ENCODE measurements at regions not wholly inside any gene's neighbourhood (a gene's known extent, or its start where the extent isn't known, plus 50 kb on each side); places are given as distances from the start of the nearest gene placed in this dataset.

GRCh38 chr3:110074095-110074494 is 736.7 kb upstream of the DPPA4 start:
- Histone ChIP-seq H3K4me3 (ENCODE audit: low read length) (no peak overlapping the region), H3K27me3 (ENCODE audit: control insufficient read depth, insufficient read depth, low read length) (no peaks in the 10 kb centered on the region), H3K9me3 (ENCODE audit: control insufficient read depth, insufficient read depth, low read length) (no peaks in the 10 kb centered on the region), H3K36me3 (ENCODE audit: control insufficient read depth, insufficient read depth, low read length) (no peaks in the 10 kb centered on the region), H3K27ac (ENCODE audit: low read length) (no peak overlapping the region), H3K4me1 (ENCODE audit: control insufficient read depth, insufficient read depth, low read length) (no peaks in the 10 kb centered on the region)
- H3K36me3 Mint-ChIP-seq: no peaks in the 10 kb centered on the region
- no peak overlapping the region for H3K4me3 Mint-ChIP-seq
- whole genome bisulfite sequencing (ENCODE audit: insufficient coverage): 76% methylated on average over 3 of the region's 3 CpGs
- no peak for TF ChIP-seq CTCF (IDR thresholded peaks at IDR 0.05)
- no peak overlapping the region for H3K27ac Mint-ChIP-seq
- ATAC-seq (no peak), DNase-seq (no peak)
- no peaks in the 10 kb centered on the region for H3K4me1 Mint-ChIP-seq
- intact Hi-C loops (cut with micrococcal nuclease): no loop called here
- H3K9me3 Mint-ChIP-seq: peaks cover 3 to 6% of the 10 kb centered on the region in 2 donors
- no peaks in the 10 kb centered on the region for H3K27me3 Mint-ChIP-seq (ENCODE audit: low read depth in 2 of 2)

- no peak overlapping the region for H3K27ac Mint-ChIP-seq
- H3K4me3 Mint-ChIP-seq: no peak overlapping the region
- no peaks in the 10 kb centered on the region for H3K27me3 Mint-ChIP-seq (ENCODE audit: low read depth in 2 of 2)
- ATAC-seq (no peak), DNase-seq (no peak)
- Histone ChIP-seq H3K9me3 (ENCODE audit: control insufficient read depth, insufficient read depth, low read length) (no peaks in the 10 kb centered on the region), H3K4me3 (ENCODE audit: low read length) (no peak overlapping the region), H3K27me3 (ENCODE audit: control insufficient read depth, insufficient read depth, low read length) (no peaks in the 10 kb centered on the region), H3K36me3 (ENCODE audit: control insufficient read depth, insufficient read depth, low read length) (no peaks in the 10 kb centered on the region), H3K27ac (ENCODE audit: low read length) (no peak overlapping the region), H3K4me1 (ENCODE audit: control insufficient read depth, insufficient read depth, low read length) (no peaks in the 10 kb centered on the region)
- no peaks in the 10 kb centered on the region for H3K4me1 Mint-ChIP-seq
- intact Hi-C loops (cut with micrococcal nuclease): no loop called here
- H3K9me3 Mint-ChIP-seq: no peaks in the 10 kb centered on the region
- no peak for TF ChIP-seq CTCF (IDR thresholded peaks at IDR 0.05)
- H3K36me3 Mint-ChIP-seq: no peaks in the 10 kb centered on the region
- 85% methylated on average over 1 of the region's 1 CpG for WGBS (ENCODE audit: insufficient coverage)
Observed at GRCh38 chr3:110077093-110077492, 739.7 kb upstream of the DPPA4 start.

GRCh38 chr3:110093411-110093810 is 756.1 kb upstream of the DPPA4 start:
- H3K9me3 Mint-ChIP-seq: peaks cover 0 to 2% of the 10 kb centered on the region in 2 donors
- H3K4me3 ChIP-seq (ENCODE audit: low read length): no peak overlapping the region
- H3K36me3 ChIP-seq (ENCODE audit: control insufficient read depth, insufficient read depth, low read length): no peaks in the 10 kb centered on the region
- H3K27ac ChIP-seq (ENCODE audit: low read length): no peak overlapping the region
- H3K36me3 Mint-ChIP-seq: no peaks in the 10 kb centered on the region
- intact Hi-C loops (cut with micrococcal nuclease): no loop called here
- H3K27ac Mint-ChIP-seq: no peak overlapping the region
- no peaks in the 10 kb centered on the region for H3K27me3 ChIP-seq (ENCODE audit: control insufficient read depth, insufficient read depth, low read length)
- no peaks in the 10 kb centered on the region for H3K4me1 ChIP-seq (ENCODE audit: control insufficient read depth, insufficient read depth, low read length)
- DNase-seq (no peak), ATAC-seq (no peak)
- H3K4me3 Mint-ChIP-seq: no peak overlapping the region
- no peaks in the 10 kb centered on the region for H3K27me3 Mint-ChIP-seq (ENCODE audit: low read depth in 2 of 2)
- no peak for TF ChIP-seq CTCF (IDR thresholded peaks at IDR 0.05)
- H3K9me3 ChIP-seq (ENCODE audit: control insufficient read depth, insufficient read depth, low read length): no peaks in the 10 kb centered on the region
- H3K4me1 Mint-ChIP-seq: no peaks in the 10 kb centered on the region

GRCh38 chr3:110093812-110094401 is 756.6 kb upstream of the DPPA4 start:
- H3K4me1 Mint-ChIP-seq: no peaks in the 10 kb centered on the region
- H3K9me3 ChIP-seq (ENCODE audit: control insufficient read depth, insufficient read depth, low read length): no peaks in the 10 kb centered on the region
- H3K4me3 Mint-ChIP-seq: no peak overlapping the region
- H3K36me3 ChIP-seq (ENCODE audit: control insufficient read depth, insufficient read depth, low read length): no peaks in the 10 kb centered on the region
- no peak overlapping the region for H3K4me3 ChIP-seq (ENCODE audit: low read length)
- intact Hi-C loops (cut with micrococcal nuclease): no loop called here
- H3K27me3 ChIP-seq (ENCODE audit: control insufficient read depth, insufficient read depth, low read length): no peaks in the 10 kb centered on the region
- peaks cover 0 to 2% of the 10 kb centered on the region in 2 donors for H3K9me3 Mint-ChIP-seq
- H3K27ac ChIP-seq (ENCODE audit: low read length): no peak overlapping the region
- no peaks in the 10 kb centered on the region for H3K27me3 Mint-ChIP-seq (ENCODE audit: low read depth in 2 of 2)
- H3K27ac Mint-ChIP-seq: no peak overlapping the region
- no peaks in the 10 kb centered on the region for H3K4me1 ChIP-seq (ENCODE audit: control insufficient read depth, insufficient read depth, low read length)
- DNase-seq (no peak), ATAC-seq (no peak)
- no peak for TF ChIP-seq CTCF (IDR thresholded peaks at IDR 0.05)
- no peaks in the 10 kb centered on the region for H3K36me3 Mint-ChIP-seq
